ENCODE measurements at regions not wholly inside any gene's neighbourhood (a gene's known extent, or its start where the extent isn't known, plus 50 kb on each side); places are given as distances from the start of the nearest gene placed in this dataset.

DNA sequence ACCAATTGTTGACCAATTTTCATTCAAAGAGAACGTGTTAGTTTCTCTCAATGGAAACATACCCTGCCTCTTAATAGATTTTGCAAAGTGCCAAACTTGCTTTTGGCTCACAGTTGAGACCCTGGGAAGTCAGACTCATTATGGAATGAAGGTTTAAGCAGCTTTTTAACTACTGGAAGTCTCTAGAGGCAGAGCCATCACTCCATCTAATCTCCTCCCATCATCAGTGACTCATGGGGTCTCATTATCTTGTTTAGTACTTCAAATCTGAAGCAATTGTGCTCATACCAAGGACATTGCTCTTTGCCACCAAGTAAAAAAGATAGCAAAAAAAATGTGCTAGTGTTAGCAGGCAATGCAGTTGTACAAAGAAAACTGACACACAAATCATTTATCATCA is 537.1 kb upstream of the LRRC4C start:
- TF ChIP-seq, protein P1, sequence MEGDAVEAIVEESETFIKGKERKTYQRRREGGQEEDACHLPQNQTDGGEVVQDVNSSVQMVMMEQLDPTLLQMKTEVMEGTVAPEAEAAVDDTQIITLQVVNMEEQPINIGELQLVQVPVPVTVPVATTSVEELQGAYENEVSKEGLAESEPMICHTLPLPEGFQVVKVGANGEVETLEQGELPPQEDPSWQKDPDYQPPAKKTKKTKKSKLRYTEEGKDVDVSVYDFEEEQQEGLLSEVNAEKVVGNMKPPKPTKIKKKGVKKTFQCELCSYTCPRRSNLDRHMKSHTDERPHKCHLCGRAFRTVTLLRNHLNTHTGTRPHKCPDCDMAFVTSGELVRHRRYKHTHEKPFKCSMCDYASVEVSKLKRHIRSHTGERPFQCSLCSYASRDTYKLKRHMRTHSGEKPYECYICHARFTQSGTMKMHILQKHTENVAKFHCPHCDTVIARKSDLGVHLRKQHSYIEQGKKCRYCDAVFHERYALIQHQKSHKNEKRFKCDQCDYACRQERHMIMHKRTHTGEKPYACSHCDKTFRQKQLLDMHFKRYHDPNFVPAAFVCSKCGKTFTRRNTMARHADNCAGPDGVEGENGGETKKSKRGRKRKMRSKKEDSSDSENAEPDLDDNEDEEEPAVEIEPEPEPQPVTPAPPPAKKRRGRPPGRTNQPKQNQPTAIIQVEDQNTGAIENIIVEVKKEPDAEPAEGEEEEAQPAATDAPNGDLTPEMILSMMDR (IDR thresholded peaks at IDR 0.05) = no peak
- no peak for TF ChIP-seq POLR2A (IDR thresholded peaks at IDR 0.05)

Data from uterus (tissue), 2 donors.